ENCODE measurements at regions not wholly inside any gene's neighbourhood (a gene's known extent, or its start where the extent isn't known, plus 50 kb on each side); places are given as distances from the start of the nearest gene placed in this dataset.

- H4K8ac ChIP-seq (replicated peaks; ENCODE audit: insufficient read length, low read depth, low read length): no peak overlapping the region
- WGBS (ENCODE audit: extremely low coverage, insufficient read length, low lambda C conversion rate): no CpG with 5 or more reads among the region's 2 CpGs
Observed at GRCh38 chr9:72415948-72416347, 50.9 kb upstream of the ZFAND5 start.

More at GRCh38 chr9:72415948-72416347, 50.9 kb upstream of the ZFAND5 start:
- Mint-ChIP-seq H3K36me3 (ENCODE audit: insufficient read depth in 1 of 3, low read depth in 3 of 3) (no peaks in the 10 kb centered on the region), H3K27ac (no peak overlapping the region), H3K9me3 (no peaks in the 10 kb centered on the region; a peak in 1 of 5 replicates), H3K4me3 (no peak overlapping the region), H3K4me1 (peaks cover 0 to 3% of the 10 kb centered on the region in 2 experiments; a peak in 1 of 4 replicates), H3K27me3 (ENCODE audit: low read depth) (no peaks in the 10 kb centered on the region)
- Histone ChIP-seq H3T11ph (ENCODE audit: low read length) (no peak overlapping the region), H2BK20ac (ENCODE audit: low read depth, low read length, poor library complexity, severe bottlenecking) (no peak overlapping the region), H3K27ac (ENCODE audit: insufficient read length, low read depth, low read length) (no peak overlapping the region), H3K9ac (ENCODE audit: extremely low read depth, insufficient read length, low read length) (no peak overlapping the region), H3K23ac (ENCODE audit: insufficient read length, low read depth, low read length) (no peak overlapping the region), H3K4me2 (ENCODE audit: insufficient read depth, insufficient read length, low read length) (no peak overlapping the region), H3K79me1 (ENCODE audit: insufficient read depth, low read depth, low read length, poor library complexity, severe bottlenecking) (no peaks in the 10 kb centered on the region), H3K14ac (ENCODE audit: insufficient read depth, low read length) (no peak overlapping the region), H3K18ac (ENCODE audit: insufficient read length, low read depth, low read length) (no peak overlapping the region), H3K79me2 (ENCODE audit: insufficient read depth, low read length) (no peaks in the 10 kb centered on the region), H2BK120ac (ENCODE audit: low read depth, low read length, poor library complexity, severe bottlenecking) (no peak overlapping the region), H3K4ac (ENCODE audit: low read depth, low read length) (no peak overlapping the region), H3K56ac (ENCODE audit: insufficient read length, low read depth, low read length) (no peak overlapping the region), H3K27me3 (ENCODE audit: insufficient read depth, low read length) (no peaks in the 10 kb centered on the region), H3K23me2 (ENCODE audit: insufficient read length, low read depth, low read length, poor library complexity, severe bottlenecking) (no peaks in the 10 kb centered on the region), H2BK12ac (ENCODE audit: insufficient read length, low read depth, low read length) (no peak overlapping the region), H4K91ac (ENCODE audit: insufficient read length, low read depth, low read length) (no peak overlapping the region), H3K9me3 (ENCODE audit: control insufficient read depth, low read depth, low read length) (no peaks in the 10 kb centered on the region), H2BK5ac (ENCODE audit: insufficient read length, low read length) (no peak overlapping the region), H2AFZ (ENCODE audit: low read length) (no peak overlapping the region), H4K5ac (ENCODE audit: insufficient read length, low read depth, low read length) (no peak overlapping the region), H3K4me1 (ENCODE audit: insufficient read depth, low read length) (no peaks in the 10 kb centered on the region; the same call in 1 of the 2 replicates), H4K20me1 (ENCODE audit: control insufficient read depth, insufficient read depth, insufficient read length) (no peaks in the 10 kb centered on the region), H2AK5ac (ENCODE audit: insufficient read length, low read length) (no peak overlapping the region), H2BK15ac (ENCODE audit: low read depth, low read length) (no peak overlapping the region)
- DNase-seq: no peak
- TF ChIP-seq CTCF (conservative IDR thresholded peaks at IDR 0.05): no peak
